ENCODE measurements at regions not wholly inside any gene's neighbourhood (a gene's known extent, or its start where the extent isn't known, plus 50 kb on each side); places are given as distances from the start of the nearest gene placed in this dataset.

- WGBS (ENCODE audit: insufficient coverage) = 94% methylated on average over 2 of the region's 2 CpGs
- H3K27me3 ChIP-seq (replicated peaks in 2 of 5; ENCODE audit: control insufficient read depth in 4 of 5, insufficient read depth in 5 of 5, low read length in 4 of 5) = peaks cover 0 to 60% (median 28%) of the 10 kb centered on the region in 5 experiments
- H3K36me3 ChIP-seq (ENCODE audit: control insufficient read depth in 4 of 4, insufficient read depth in 4 of 4, low read length in 3 of 4) = no peaks in the 10 kb centered on the region
- ChIA-PET POLR2A (no interaction called here), CTCF (interaction anchor here (1.1 kb wide), 1 partner anchor 9 kb away, joined by 3 read pairs; no protein-coding TSS in a partner anchor)
- peak overlapping the region in 1 of 7 experiments; percentile 3 for H3K4me3 ChIP-seq (ENCODE audit: control insufficient read depth in 1 of 7, extremely low read depth in 1 of 7, insufficient read depth in 4 of 7, low read depth in 2 of 7, low read length in 6 of 7)
- H3K9me3 ChIP-seq (ENCODE audit: control extremely low read depth in 1 of 5, control insufficient read depth in 4 of 5, insufficient read depth in 2 of 5, low read depth in 1 of 5, low read length in 4 of 5) = no peaks in the 10 kb centered on the region
- DNase-seq = no peak
- no peaks in the 10 kb centered on the region for H3K4me1 ChIP-seq (ENCODE audit: control extremely low read depth in 1 of 4, control insufficient read depth in 4 of 4, insufficient read depth in 4 of 4, low read length in 3 of 4)
- no peak overlapping the region for H3K27ac ChIP-seq (ENCODE audit: insufficient read depth in 1 of 2, low read depth in 1 of 2, low read length in 2 of 2, poor library complexity in 1 of 2, severe bottlenecking in 2 of 2)
Observed at GRCh38 chr17:34456121-34456520, 93.1 kb upstream of the CCL1 start.

GRCh38 chr17:34452769-34453168 lies 89.7 kb upstream of the CCL1 start:
- ChIA-PET CTCF (no interaction called here), POLR2A (no interaction called here)
- Histone ChIP-seq H3K4me3 (ENCODE audit: control insufficient read depth in 1 of 7, extremely low read depth in 1 of 7, insufficient read depth in 4 of 7, low read depth in 2 of 7, low read length in 6 of 7) (peak overlapping the region in 1 of 7 experiments; percentile 6), H3K27ac (ENCODE audit: insufficient read depth in 1 of 2, low read depth in 1 of 2, low read length in 2 of 2, poor library complexity in 1 of 2, severe bottlenecking in 2 of 2) (no peak overlapping the region), H3K36me3 (ENCODE audit: control insufficient read depth in 4 of 4, insufficient read depth in 4 of 4, low read length in 3 of 4) (no peaks in the 10 kb centered on the region), H3K4me1 (ENCODE audit: control extremely low read depth in 1 of 4, control insufficient read depth in 4 of 4, insufficient read depth in 4 of 4, low read length in 3 of 4) (no peaks in the 10 kb centered on the region), H3K9me3 (ENCODE audit: control extremely low read depth in 1 of 5, control insufficient read depth in 4 of 5, insufficient read depth in 2 of 5, low read depth in 1 of 5, low read length in 4 of 5) (no peaks in the 10 kb centered on the region), H3K27me3 (replicated peaks in 2 of 5; ENCODE audit: control insufficient read depth in 4 of 5, insufficient read depth in 5 of 5, low read length in 4 of 5) (peaks cover 0 to 45% (median 20%) of the 10 kb centered on the region in 5 experiments)
- no peak for DNase-seq
- WGBS (ENCODE audit: insufficient coverage) = no CpG with 5 or more reads among the region's 2 CpGs

GRCh38 chr17:34451313-34451712 lies 88.3 kb upstream of the CCL1 start:
- DNase-seq = peak in 2 of 3 donors; percentile 2 to 5

GRCh38 chr17:34447406-34447805 lies 84.4 kb upstream of the CCL1 start:
- Histone ChIP-seq H3K27ac (ENCODE audit: insufficient read depth in 1 of 2, low read depth in 1 of 2, low read length in 2 of 2, poor library complexity in 1 of 2, severe bottlenecking in 2 of 2) (no peak overlapping the region), H3K4me3 (ENCODE audit: control insufficient read depth in 1 of 7, extremely low read depth in 1 of 7, insufficient read depth in 4 of 7, low read depth in 2 of 7, low read length in 6 of 7) (no peak overlapping the region), H3K9me3 (ENCODE audit: control extremely low read depth in 1 of 5, control insufficient read depth in 4 of 5, insufficient read depth in 2 of 5, low read depth in 1 of 5, low read length in 4 of 5) (no peaks in the 10 kb centered on the region), H3K4me1 (ENCODE audit: control extremely low read depth in 1 of 4, control insufficient read depth in 4 of 4, insufficient read depth in 4 of 4, low read length in 3 of 4) (no peaks in the 10 kb centered on the region), H3K27me3 (replicated peaks in 2 of 5; ENCODE audit: control insufficient read depth in 4 of 5, insufficient read depth in 5 of 5, low read length in 4 of 5) (peaks cover 0 to 42% (median 11%) of the 10 kb centered on the region in 5 experiments), H3K36me3 (ENCODE audit: control insufficient read depth in 4 of 4, insufficient read depth in 4 of 4, low read length in 3 of 4) (no peaks in the 10 kb centered on the region)
- POLR2A ChIA-PET = no interaction called here
- CTCF ChIA-PET = interaction anchor here (0.5 to 1.5 kb wide), 2 partner anchors 9 to 542 kb away, joined by 3 read pairs; no protein-coding TSS in a partner anchor
- 94% methylated on average over 3 of the region's 3 CpGs for WGBS (ENCODE audit: insufficient coverage)
- DNase-seq = no peak

More at GRCh38 chr17:34451313-34451712, 88.3 kb upstream of the CCL1 start:
- Histone ChIP-seq H3K4me1 (ENCODE audit: control extremely low read depth in 1 of 4, control insufficient read depth in 4 of 4, insufficient read depth in 4 of 4, low read length in 3 of 4) (no peaks in the 10 kb centered on the region), H3K4me3 (ENCODE audit: control insufficient read depth in 1 of 7, extremely low read depth in 1 of 7, insufficient read depth in 4 of 7, low read depth in 2 of 7, low read length in 6 of 7) (no peak overlapping the region), H3K9me3 (ENCODE audit: control extremely low read depth in 1 of 5, control insufficient read depth in 4 of 5, insufficient read depth in 2 of 5, low read depth in 1 of 5, low read length in 4 of 5) (no peaks in the 10 kb centered on the region), H3K36me3 (ENCODE audit: control insufficient read depth in 4 of 4, insufficient read depth in 4 of 4, low read length in 3 of 4) (no peaks in the 10 kb centered on the region), H3K27me3 (replicated peaks in 2 of 5; ENCODE audit: control insufficient read depth in 4 of 5, insufficient read depth in 5 of 5, low read length in 4 of 5) (peaks cover 0 to 37% (median 21%) of the 10 kb centered on the region in 5 experiments), H3K27ac (ENCODE audit: insufficient read depth in 1 of 2, low read depth in 1 of 2, low read length in 2 of 2, poor library complexity in 1 of 2, severe bottlenecking in 2 of 2) (no peak overlapping the region)
- ChIA-PET POLR2A (no interaction called here), CTCF (interaction anchor here (1.4 to 1.7 kb wide), 2 partner anchors 90 to 441 kb away, joined by 3 read pairs; no protein-coding TSS in a partner anchor)
- WGBS (ENCODE audit: insufficient coverage) = 100% methylated on average over 2 of the region's 2 CpGs

- CTCF ChIA-PET = no interaction called here
- no peak for DNase-seq
- Histone ChIP-seq H3K36me3 (ENCODE audit: control insufficient read depth in 4 of 4, insufficient read depth in 4 of 4, low read length in 3 of 4) (no peaks in the 10 kb centered on the region), H3K4me3 (ENCODE audit: control insufficient read depth in 1 of 7, extremely low read depth in 1 of 7, insufficient read depth in 4 of 7, low read depth in 2 of 7, low read length in 6 of 7) (no peak overlapping the region), H3K27me3 (replicated peaks in 2 of 5; ENCODE audit: control insufficient read depth in 4 of 5, insufficient read depth in 5 of 5, low read length in 4 of 5) (peaks cover 0 to 45% (median 10%) of the 10 kb centered on the region in 5 experiments), H3K9me3 (ENCODE audit: control extremely low read depth in 1 of 5, control insufficient read depth in 4 of 5, insufficient read depth in 2 of 5, low read depth in 1 of 5, low read length in 4 of 5) (no peaks in the 10 kb centered on the region), H3K27ac (ENCODE audit: insufficient read depth in 1 of 2, low read depth in 1 of 2, low read length in 2 of 2, poor library complexity in 1 of 2, severe bottlenecking in 2 of 2) (no peak overlapping the region), H3K4me1 (ENCODE audit: control extremely low read depth in 1 of 4, control insufficient read depth in 4 of 4, insufficient read depth in 4 of 4, low read length in 3 of 4) (no peaks in the 10 kb centered on the region)
- 82% methylated on average over 7 of the region's 9 CpGs for WGBS (ENCODE audit: insufficient coverage)
- POLR2A ChIA-PET = no interaction called here
Observed at GRCh38 chr17:34445101-34445500, 82.1 kb upstream of the CCL1 start.

- DNase-seq = peak; percentile 8 to 30 (median 11)
- 70% methylated on average over 10 of the region's 12 CpGs for WGBS (ENCODE audit: insufficient coverage)
- Histone ChIP-seq H3K4me1 (ENCODE audit: control extremely low read depth in 1 of 4, control insufficient read depth in 4 of 4, insufficient read depth in 4 of 4, low read length in 3 of 4) (no peaks in the 10 kb centered on the region), H3K4me3 (ENCODE audit: control insufficient read depth in 1 of 7, extremely low read depth in 1 of 7, insufficient read depth in 4 of 7, low read depth in 2 of 7, low read length in 6 of 7) (no peak overlapping the region), H3K27ac (ENCODE audit: insufficient read depth in 1 of 2, low read depth in 1 of 2, low read length in 2 of 2, poor library complexity in 1 of 2, severe bottlenecking in 2 of 2) (no peak overlapping the region), H3K36me3 (ENCODE audit: control insufficient read depth in 4 of 4, insufficient read depth in 4 of 4, low read length in 3 of 4) (no peaks in the 10 kb centered on the region), H3K9me3 (ENCODE audit: control extremely low read depth in 1 of 5, control insufficient read depth in 4 of 5, insufficient read depth in 2 of 5, low read depth in 1 of 5, low read length in 4 of 5) (no peaks in the 10 kb centered on the region), H3K27me3 (replicated peaks in 2 of 5; ENCODE audit: control insufficient read depth in 4 of 5, insufficient read depth in 5 of 5, low read length in 4 of 5) (peaks cover 0 to 37% (median 10%) of the 10 kb centered on the region in 5 experiments)
- ChIA-PET POLR2A (no interaction called here), CTCF (no interaction called here)
Observed at GRCh38 chr17:34443619-34444469, 80.8 kb upstream of the CCL1 start.

GRCh38 chr17:34442387-34443111 lies 79.5 kb upstream of the CCL1 start:
- no peak overlapping the region for H3K4me3 ChIP-seq (ENCODE audit: control insufficient read depth in 1 of 7, extremely low read depth in 1 of 7, insufficient read depth in 4 of 7, low read depth in 2 of 7, low read length in 6 of 7)
- POLR2A ChIA-PET = no interaction called here
- 72% methylated on average over 9 of the region's 10 CpGs for WGBS (ENCODE audit: insufficient coverage)

More at GRCh38 chr17:34442387-34443111, 79.5 kb upstream of the CCL1 start:
- Histone ChIP-seq H3K9me3 (ENCODE audit: control extremely low read depth in 1 of 5, control insufficient read depth in 4 of 5, insufficient read depth in 2 of 5, low read depth in 1 of 5, low read length in 4 of 5) (no peaks in the 10 kb centered on the region), H3K27ac (ENCODE audit: insufficient read depth in 1 of 2, low read depth in 1 of 2, low read length in 2 of 2, poor library complexity in 1 of 2, severe bottlenecking in 2 of 2) (no peak overlapping the region), H3K27me3 (replicated peaks in 2 of 5; ENCODE audit: control insufficient read depth in 4 of 5, insufficient read depth in 5 of 5, low read length in 4 of 5) (peaks cover 0 to 31% (median 16%) of the 10 kb centered on the region in 5 experiments), H3K36me3 (ENCODE audit: control insufficient read depth in 4 of 4, insufficient read depth in 4 of 4, low read length in 3 of 4) (no peaks in the 10 kb centered on the region), H3K4me1 (ENCODE audit: control extremely low read depth in 1 of 4, control insufficient read depth in 4 of 4, insufficient read depth in 4 of 4, low read length in 3 of 4) (no peaks in the 10 kb centered on the region)
- CTCF ChIA-PET = no interaction called here
- no peak for DNase-seq
